ENCODE measurements at regions not wholly inside any gene's neighbourhood (a gene's known extent, or its start where the extent isn't known, plus 50 kb on each side); places are given as distances from the start of the nearest gene placed in this dataset.

DNA sequence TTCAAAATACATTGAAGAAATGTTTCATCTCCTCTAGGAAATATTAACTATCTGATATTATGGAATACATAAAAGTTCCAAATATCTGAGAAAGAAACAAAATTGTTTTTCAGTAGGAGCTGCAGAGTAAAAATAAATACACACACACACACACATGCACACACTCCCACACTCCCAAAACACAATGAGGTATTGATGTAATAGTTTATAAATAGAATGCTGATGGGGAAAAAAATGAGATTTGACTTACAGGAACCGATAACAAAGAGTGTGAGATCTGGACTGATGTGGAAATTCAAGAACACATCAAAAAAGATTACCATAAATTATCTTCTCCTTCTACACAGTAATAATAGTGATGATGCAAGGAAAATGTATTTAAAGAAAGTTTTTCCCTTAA lies 438.0 kb upstream of the CELF2 start:
- DNase-seq (ENCODE audit: low read depth, low spot score), result no peak
- Histone ChIP-seq H2AFZ (ENCODE audit: control insufficient read depth, low read depth, low read length) (no peak overlapping the region), H3K79me2 (ENCODE audit: control insufficient read depth, insufficient read depth, low read length) (no peaks in the 10 kb centered on the region), H3K27ac (ENCODE audit: control insufficient read depth, insufficient read depth) (no peak overlapping the region), H3K9ac (ENCODE audit: control insufficient read depth, insufficient read depth, low read length) (no peak overlapping the region), H4K20me1 (ENCODE audit: control insufficient read depth, insufficient read depth) (no peaks in the 10 kb centered on the region), H3K36me3 (ENCODE audit: control insufficient read depth in 2 of 2, insufficient read depth in 2 of 2, low read length in 1 of 2) (no peaks in the 10 kb centered on the region), H3K4me3 (no peak overlapping the region), H3K4me2 (ENCODE audit: control insufficient read depth, insufficient read depth) (no peak overlapping the region), H3K27me3 (replicated peaks in 1 of 2; ENCODE audit: control insufficient read depth in 2 of 2, insufficient read depth in 2 of 2, low read length in 1 of 2) (no peaks in the 10 kb centered on the region), H3K4me1 (ENCODE audit: control insufficient read depth, insufficient read depth, low read length) (no peaks in the 10 kb centered on the region), H3K9me3 (replicated peaks; ENCODE audit: control insufficient read depth, insufficient read depth, low read length) (no peaks in the 10 kb centered on the region)
- no TSS peak for BruUV-seq (replicated peaks)
- WGBS (ENCODE audit: insufficient coverage, insufficient replicate concordance, low lambda C conversion rate, missing lambda C conversion rate), result 0% methylated on average over 1 of the region's 1 CpG
- ChIA-PET RAD21 (ENCODE audit: unreplicated experiment) (no interaction called here), SMC1A (ENCODE audit: uncharacterized antibody, unreplicated experiment) (no interaction called here), CTCF (no interaction called here), POLR2A (no interaction called here)
- no peak for ATAC-seq
- FAIRE-seq, result no peak
- in situ Hi-C loops (cut with MboI) (no loop called here), intact Hi-C loops (cut with micrococcal nuclease; ENCODE audit: unreplicated experiment) (no loop called here)
- no peak for TF ChIP-seq JUND (IDR thresholded peaks at IDR 0.05; ENCODE audit: low read depth, low read length)
- TF ChIP-seq, protein P1, sequence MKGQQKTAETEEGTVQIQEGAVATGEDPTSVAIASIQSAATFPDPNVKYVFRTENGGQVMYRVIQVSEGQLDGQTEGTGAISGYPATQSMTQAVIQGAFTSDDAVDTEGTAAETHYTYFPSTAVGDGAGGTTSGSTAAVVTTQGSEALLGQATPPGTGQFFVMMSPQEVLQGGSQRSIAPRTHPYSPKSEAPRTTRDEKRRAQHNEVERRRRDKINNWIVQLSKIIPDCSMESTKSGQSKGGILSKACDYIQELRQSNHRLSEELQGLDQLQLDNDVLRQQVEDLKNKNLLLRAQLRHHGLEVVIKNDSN (IDR thresholded peaks at IDR 0.05; ENCODE audit: borderline replicate concordance, extremely low read length, insufficient read depth, low read depth, low read length), result no peak

DNA sequence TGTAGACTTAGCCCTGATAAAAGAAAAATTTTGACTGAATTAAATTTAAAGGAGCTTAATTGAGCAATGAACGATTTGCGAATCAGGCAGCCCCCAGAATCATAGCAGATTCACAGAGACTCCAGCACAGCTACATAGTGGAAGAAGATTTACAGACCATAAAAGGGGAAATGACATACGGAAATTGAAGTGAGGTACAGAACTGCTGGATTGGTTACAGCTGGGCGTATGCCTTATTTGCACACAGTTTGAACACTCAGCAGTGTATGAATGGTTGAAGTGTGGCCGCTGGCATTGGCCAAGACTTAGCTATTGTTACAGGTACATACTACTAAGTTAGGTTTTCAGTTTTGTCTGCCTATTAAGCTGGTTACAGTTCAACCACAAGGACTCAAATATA lies 433.5 kb upstream of the CELF2 start:
- ChIA-PET POLR2A (no interaction called here), RAD21 (ENCODE audit: unreplicated experiment) (no interaction called here), CTCF (no interaction called here), SMC1A (ENCODE audit: uncharacterized antibody, unreplicated experiment) (interaction anchor here (0.6 to 1.2 kb wide), 3 partner anchors 8 to 1987 kb away, joined by 3 read pairs; no protein-coding TSS in a partner anchor)
- no peaks in the 10 kb centered on the region for H3K36me3 ChIP-seq (ENCODE audit: control insufficient read depth in 2 of 2, insufficient read depth in 2 of 2, low read length in 1 of 2)
- no peaks in the 10 kb centered on the region; the same call in 2 of the 3 replicates for H3K9me3 ChIP-seq (replicated peaks; ENCODE audit: control insufficient read depth, insufficient read depth, low read length)
- WGBS (ENCODE audit: insufficient coverage, insufficient replicate concordance, low lambda C conversion rate, missing lambda C conversion rate), result under 1% methylated on average over 5 of the region's 5 CpGs
- H3K4me2 ChIP-seq (ENCODE audit: control insufficient read depth, insufficient read depth), result no peak overlapping the region
- no peak for FAIRE-seq
- no peak for ATAC-seq
- H2AFZ ChIP-seq (ENCODE audit: control insufficient read depth, low read depth, low read length), result no peak overlapping the region
- intact Hi-C loops (cut with micrococcal nuclease; ENCODE audit: unreplicated experiment), result no loop called here
- no peaks in the 10 kb centered on the region for H4K20me1 ChIP-seq (ENCODE audit: control insufficient read depth, insufficient read depth)
- BruUV-seq (replicated peaks), result no TSS peak
- H3K27me3 ChIP-seq (replicated peaks in 1 of 2; ENCODE audit: control insufficient read depth in 2 of 2, insufficient read depth in 2 of 2, low read length in 1 of 2), result no peaks in the 10 kb centered on the region
- no peaks in the 10 kb centered on the region; the same call in 1 of the 2 replicates for H3K4me1 ChIP-seq (ENCODE audit: control insufficient read depth, insufficient read depth, low read length)
- no peak overlapping the region for H3K4me3 ChIP-seq
- H3K9ac ChIP-seq (ENCODE audit: control insufficient read depth, insufficient read depth, low read length), result no peak overlapping the region
- no peak overlapping the region for H3K27ac ChIP-seq (ENCODE audit: control insufficient read depth, insufficient read depth)
- DNase-seq (ENCODE audit: low read depth, low spot score), result no peak
- H3K79me2 ChIP-seq (ENCODE audit: control insufficient read depth, insufficient read depth, low read length), result no peaks in the 10 kb centered on the region
- in situ Hi-C loops (cut with MboI), result no loop called here
- TF ChIP-seq RCOR1 (conservative IDR thresholded peaks at IDR 0.05; ENCODE audit: low read depth, low read length), result no peak
- no peak for TF ChIP-seq SIX5 (IDR thresholded peaks at IDR 0.05; ENCODE audit: low read depth, low read length, severe bottlenecking)
- TF ChIP-seq, protein P2, sequence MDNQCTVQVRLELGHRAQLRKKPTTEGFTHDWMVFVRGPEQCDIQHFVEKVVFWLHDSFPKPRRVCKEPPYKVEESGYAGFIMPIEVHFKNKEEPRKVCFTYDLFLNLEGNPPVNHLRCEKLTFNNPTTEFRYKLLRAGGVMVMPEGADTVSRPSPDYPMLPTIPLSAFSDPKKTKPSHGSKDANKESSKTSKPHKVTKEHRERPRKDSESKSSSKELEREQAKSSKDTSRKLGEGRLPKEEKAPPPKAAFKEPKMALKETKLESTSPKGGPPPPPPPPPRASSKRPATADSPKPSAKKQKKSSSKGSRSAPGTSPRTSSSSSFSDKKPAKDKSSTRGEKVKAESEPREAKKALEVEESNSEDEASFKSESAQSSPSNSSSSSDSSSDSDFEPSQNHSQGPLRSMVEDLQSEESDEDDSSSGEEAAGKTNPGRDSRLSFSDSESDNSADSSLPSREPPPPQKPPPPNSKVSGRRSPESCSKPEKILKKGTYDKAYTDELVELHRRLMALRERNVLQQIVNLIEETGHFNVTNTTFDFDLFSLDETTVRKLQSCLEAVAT (IDR thresholded peaks at IDR 0.05), result no peak
- TF ChIP-seq, protein P3, sequence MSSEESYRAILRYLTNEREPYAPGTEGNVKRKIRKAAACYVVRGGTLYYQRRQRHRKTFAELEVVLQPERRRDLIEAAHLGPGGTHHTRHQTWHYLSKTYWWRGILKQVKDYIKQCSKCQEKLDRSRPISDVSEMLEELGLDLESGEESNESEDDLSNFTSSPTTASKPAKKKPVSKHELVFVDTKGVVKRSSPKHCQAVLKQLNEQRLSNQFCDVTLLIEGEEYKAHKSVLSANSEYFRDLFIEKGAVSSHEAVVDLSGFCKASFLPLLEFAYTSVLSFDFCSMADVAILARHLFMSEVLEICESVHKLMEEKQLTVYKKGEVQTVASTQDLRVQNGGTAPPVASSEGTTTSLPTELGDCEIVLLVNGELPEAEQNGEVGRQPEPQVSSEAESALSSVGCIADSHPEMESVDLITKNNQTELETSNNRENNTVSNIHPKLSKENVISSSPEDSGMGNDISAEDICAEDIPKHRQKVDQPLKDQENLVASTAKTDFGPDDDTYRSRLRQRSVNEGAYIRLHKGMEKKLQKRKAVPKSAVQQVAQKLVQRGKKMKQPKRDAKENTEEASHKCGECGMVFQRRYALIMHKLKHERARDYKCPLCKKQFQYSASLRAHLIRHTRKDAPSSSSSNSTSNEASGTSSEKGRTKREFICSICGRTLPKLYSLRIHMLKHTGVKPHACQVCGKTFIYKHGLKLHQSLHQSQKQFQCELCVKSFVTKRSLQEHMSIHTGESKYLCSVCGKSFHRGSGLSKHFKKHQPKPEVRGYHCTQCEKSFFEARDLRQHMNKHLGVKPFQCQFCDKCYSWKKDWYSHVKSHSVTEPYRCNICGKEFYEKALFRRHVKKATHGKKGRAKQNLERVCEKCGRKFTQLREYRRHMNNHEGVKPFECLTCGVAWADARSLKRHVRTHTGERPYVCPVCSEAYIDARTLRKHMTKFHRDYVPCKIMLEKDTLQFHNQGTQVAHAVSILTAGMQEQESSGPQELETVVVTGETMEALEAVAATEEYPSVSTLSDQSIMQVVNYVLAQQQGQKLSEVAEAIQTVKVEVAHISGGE (CRISPR knock-in tag; IDR thresholded peaks at IDR 0.05), result no peak
- TF ChIP-seq SP1 (IDR thresholded peaks at IDR 0.05; ENCODE audit: low read depth, low read length), result no peak
- no peak for TF ChIP-seq ETV6 (conservative IDR thresholded peaks at IDR 0.05 in 1 of 2, IDR thresholded peaks at IDR 0.05 in 1 of 2; ENCODE audit: borderline replicate concordance in 1 of 2, low read depth in 1 of 2)
- no peak for TF ChIP-seq NFIC (IDR thresholded peaks at IDR 0.05; ENCODE audit: low read depth, low read length)
- TF ChIP-seq NFXL1 (IDR thresholded peaks at IDR 0.05; ENCODE audit: borderline replicate concordance), result no peak
- TF ChIP-seq MXI1 (IDR thresholded peaks at IDR 0.05; ENCODE audit: low read depth, low read length), result no peak
- no peak for TF ChIP-seq FOXM1 (IDR thresholded peaks at IDR 0.05; ENCODE audit: low read depth, low read length)
- no peak for TF ChIP-seq CBX3 (IDR thresholded peaks at IDR 0.05; ENCODE audit: borderline replicate concordance, low read depth)
